CD4-positive, alpha-beta T cell treated with Interleukin-10 for 1 hour (primary cell): ENCODE measurements at regions not wholly inside any gene's neighbourhood (a gene's known extent, or its start where the extent isn't known, plus 50 kb on each side); places are given as distances from the start of the nearest gene placed in this dataset.
"Not testable (repeated sequence)": the region's sequence is repeated elsewhere in the genome, so short reads cannot be mapped to it uniquely, and the experiment has no call there.

Experiments
- DNase-seq: peaks from one replicate; pipeline ENCODE4 v3.0.0-alpha.2; 2020

GRCh38 chr7:96829121-96829520 is 119.5 kb upstream of the SEM1 start:
- DNase-seq = not testable (repeated sequence)

- no peak for DNase-seq
Measured at GRCh38 chr7:96831446-96831845, 121.8 kb upstream of the SEM1 start.

- DNase-seq = no peak
Measured at GRCh38 chr7:96832092-96832662, 122.5 kb upstream of the SEM1 start.

- no peak for DNase-seq
Measured at GRCh38 chr7:96833676-96834453, 124.2 kb upstream of the SEM1 start.

- no peak for DNase-seq
Measured at GRCh38 chr7:96836456-96836855, 126.8 kb upstream of the SEM1 start.

DNA sequence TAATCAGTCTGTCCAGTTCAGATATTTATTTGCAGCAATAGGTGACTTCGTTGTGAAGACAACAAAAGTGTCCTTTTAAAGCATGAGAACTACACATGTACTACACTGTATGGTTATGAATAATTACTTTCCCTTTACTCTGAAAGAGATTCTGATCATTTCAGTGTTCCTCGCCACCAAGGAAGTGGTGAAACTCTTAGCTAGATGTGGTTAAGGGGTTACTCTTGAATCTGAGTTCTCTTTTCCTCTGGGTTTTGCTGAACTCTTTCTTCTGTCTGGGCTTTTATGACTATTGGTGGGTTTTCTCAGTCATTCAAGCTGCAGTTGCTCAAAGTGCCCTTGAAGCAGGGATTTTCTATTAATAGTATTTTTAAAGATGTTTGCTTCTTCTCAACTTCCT is 127.9 kb upstream of the SEM1 start:
- DNase-seq = peak; percentile 49

DNA sequence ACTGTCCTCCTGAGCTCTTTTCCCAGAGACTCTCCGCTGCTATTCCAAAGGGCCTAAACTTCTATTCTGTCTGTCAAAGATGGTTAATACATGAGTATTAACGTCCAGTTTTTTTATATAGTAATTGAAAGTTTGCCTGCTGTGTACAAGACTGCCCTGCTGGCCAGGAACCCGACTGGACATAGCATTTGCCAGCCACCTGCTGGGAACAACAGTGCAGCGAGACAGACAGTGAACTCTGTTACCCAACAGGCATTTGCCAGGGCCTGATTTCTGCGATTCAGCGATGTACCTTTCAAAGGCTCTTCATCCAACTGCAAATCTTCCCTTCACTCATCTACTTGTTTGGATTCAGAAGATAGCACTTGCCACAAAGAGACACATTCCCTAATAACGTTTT is 128.8 kb upstream of the SEM1 start:
- no peak for DNase-seq

DNA sequence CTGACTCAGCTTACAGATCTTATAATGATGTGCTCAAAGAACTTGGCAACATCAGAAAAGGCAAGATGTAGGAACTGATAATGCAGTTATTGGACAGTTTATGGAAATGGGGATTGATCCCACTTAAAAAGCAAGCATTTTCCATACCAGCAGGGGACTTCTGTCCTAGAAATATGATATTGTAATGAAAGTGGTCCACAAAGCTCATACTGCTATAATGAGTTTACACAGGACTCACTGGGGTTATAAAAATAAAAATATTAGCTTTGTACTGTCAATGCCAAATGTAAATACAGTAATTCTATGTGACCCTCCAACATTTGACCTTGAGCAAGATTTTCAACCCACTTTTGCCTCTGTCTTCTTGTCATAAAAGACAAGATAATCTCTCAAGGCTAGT is 145.5 kb upstream of the SEM1 start:
- DNase-seq = no peak

- no peak for DNase-seq
Measured at GRCh38 chr7:96855691-96856090, 146.0 kb upstream of the SEM1 start.

DNA sequence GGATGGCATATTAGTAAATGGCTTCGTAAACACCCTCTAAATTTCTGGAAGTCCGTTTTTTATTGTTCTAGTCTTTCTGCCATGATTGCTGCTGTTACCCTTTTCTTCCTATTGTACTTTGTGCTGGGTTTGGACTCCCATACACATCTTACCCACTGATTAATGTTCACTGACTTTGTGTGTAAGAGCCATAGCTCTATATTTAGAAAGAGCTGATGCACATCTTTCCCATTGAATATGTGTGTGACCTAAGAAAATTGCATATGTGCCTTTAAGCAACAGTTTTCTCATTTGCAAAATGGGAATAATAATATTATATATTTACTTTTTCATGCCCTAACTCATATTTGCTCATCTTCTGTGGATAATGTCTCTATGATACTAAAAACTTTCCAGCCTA is 135.8 kb upstream of the DLX6 start:
- no peak for DNase-seq

- no peak for DNase-seq
Measured at GRCh38 chr7:96870185-96870584, 135.2 kb upstream of the DLX6 start.

DNA sequence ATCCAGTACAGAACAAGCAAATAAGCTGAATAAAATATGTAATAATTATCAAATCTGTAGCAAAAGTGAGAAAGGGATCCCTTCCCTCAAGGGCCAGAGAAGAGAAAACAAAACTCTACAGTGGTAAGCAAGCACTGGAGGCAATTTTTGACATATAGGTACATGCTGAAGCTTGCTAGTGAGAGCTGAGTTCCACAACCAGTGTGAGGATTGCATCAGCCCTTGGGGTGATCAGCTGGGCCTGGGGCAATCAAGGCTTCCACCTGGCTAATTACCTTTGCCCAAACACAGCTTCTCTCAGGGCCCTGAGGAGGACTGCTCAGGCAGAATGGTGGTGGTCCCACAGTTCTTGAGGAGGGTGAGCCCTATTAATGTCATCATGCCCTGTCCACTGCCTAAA is 134.4 kb upstream of the DLX6 start:
- no peak for DNase-seq

GRCh38 chr7:96887426-96887825 is 117.9 kb upstream of the DLX6 start:
- DNase-seq = no peak

- no peak for DNase-seq
Measured at GRCh38 chr7:96899108-96899507, 106.2 kb upstream of the DLX6 start.

- DNase-seq = no peak
Measured at GRCh38 chr7:96901822-96902445, 103.4 kb upstream of the DLX6 start.

DNA sequence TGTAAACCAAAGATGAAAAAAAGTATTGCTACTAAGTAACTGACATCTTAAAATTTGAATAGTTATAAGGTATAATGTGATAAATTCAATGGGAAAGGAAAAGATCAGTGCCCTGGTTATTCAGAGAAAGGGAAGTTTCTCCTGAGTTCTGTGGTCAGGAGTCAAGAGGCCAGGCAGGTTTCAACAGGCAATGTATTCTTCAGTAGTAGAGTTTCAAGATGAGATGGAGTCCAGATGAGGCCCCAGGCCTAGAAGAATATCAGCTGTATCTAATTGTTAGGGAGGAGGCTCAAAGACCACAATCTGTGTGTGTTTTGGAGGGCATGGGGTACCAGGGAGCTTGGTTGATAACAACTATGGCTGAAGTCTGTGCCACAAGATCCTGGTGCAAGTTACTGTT is 101.4 kb upstream of the DLX6 start:
- DNase-seq = no peak

DNA sequence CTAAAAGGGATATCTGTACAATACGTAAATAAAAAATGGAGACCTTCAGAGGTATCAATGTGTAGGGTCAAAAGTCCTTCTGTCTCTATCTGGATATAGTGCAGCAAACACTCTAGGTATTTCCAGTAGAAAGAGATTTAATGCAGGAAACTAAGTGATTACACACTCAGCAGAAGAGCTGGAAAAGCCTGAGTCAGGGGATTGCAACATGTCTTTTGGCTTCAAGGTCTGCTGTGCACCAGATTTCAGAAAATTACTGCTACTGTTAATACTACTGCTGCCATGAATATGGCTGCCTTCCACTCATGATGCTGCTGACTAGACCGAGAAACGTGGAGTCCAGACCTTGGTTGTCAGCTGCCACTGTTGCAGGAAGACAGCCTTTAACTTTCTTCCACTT is 94.9 kb upstream of the DLX6 start:
- no peak for DNase-seq

DNA sequence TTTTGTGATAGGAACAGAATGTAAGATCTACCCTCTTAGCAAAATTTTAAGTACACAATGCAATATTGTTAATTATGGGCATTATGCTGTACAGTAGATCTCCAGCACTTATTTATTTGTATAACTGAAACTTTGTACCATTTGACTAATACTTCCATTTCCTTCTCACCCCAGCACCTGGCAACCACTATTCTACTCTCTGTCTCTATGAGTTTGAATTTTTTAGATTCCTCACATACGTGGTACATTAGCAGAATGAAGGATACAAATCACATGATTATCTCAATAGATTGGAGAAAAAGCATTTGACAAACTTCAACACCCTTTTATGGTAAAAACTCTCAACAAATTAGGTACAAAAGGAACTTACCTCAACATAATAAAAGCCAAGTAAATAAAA is 90.3 kb upstream of the DLX6 start:
- no peak for DNase-seq

- no peak for DNase-seq
Measured at GRCh38 chr7:96920064-96920463, 85.3 kb upstream of the DLX6 start.

DNA sequence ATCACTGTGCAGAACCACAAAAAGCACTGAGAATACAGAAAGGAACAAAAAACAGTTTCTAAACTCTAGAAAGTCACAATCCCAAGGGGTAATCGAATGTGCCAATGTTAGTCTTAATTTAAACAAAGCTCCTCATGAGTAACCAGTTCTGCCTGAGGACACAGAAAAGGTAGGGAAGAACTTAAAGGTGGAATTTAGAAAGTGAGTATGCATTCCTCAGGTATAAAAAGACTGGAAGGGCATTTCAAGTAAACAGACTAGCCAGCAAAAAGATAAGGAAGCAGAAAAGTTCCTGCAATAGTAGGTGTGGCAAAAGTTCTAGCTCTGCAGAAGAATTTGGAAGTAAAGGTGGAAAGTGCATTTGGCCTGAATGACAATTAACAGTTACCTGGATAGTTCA is 84.6 kb upstream of the DLX6 start:
- no peak for DNase-seq

DNA sequence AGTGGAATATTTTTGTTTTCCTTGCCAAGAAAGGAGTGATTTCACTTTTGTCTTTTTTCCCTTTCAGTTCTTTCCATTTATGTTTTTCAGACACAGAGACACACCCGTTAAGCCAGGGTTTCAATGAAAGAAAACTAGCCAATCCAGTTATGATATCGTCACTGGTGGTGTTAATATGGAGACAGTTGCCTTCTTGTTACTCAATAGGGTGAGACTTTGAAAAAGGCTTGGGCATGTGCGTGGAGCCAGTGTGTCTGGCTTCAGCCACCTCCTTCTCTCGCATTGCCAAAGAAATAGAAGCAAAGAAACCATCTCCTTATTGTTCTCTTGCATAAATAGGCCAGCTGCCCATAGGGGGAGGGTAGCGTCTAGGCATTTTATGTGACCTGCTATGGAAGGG is 84.1 kb upstream of the DLX6 start:
- no peak for DNase-seq

- DNase-seq = no peak
Measured at GRCh38 chr7:96921771-96922170, 83.6 kb upstream of the DLX6 start.

DNA sequence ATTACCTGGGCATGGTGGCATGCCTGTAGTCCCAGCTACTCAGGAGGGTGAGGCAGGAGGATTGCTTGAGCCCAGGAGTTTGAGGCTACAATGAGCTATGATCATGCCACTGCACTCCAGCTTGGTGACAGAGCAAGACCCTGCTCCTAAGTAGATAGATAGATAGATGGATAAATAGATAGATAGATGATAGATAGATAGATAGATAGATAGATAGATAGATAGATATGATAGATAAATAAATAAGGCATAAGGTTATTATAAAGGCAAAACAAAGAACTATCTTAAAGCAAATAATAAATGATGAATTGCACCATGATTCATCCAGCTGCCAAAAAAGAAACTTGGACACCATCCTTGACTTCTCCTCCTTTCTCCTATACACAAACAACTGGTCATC is 82.0 kb upstream of the DLX6 start:
- not testable (repeated sequence) for DNase-seq

GRCh38 chr7:96927131-96927530 is 78.2 kb upstream of the DLX6 start:
- no peak for DNase-seq

- DNase-seq = no peak
Measured at GRCh38 chr7:96928965-96929364, 76.4 kb upstream of the DLX6 start.
